ENCODE measurements at regions not wholly inside any gene's neighbourhood (a gene's known extent, or its start where the extent isn't known, plus 50 kb on each side); places are given as distances from the start of the nearest gene placed in this dataset.

DNA sequence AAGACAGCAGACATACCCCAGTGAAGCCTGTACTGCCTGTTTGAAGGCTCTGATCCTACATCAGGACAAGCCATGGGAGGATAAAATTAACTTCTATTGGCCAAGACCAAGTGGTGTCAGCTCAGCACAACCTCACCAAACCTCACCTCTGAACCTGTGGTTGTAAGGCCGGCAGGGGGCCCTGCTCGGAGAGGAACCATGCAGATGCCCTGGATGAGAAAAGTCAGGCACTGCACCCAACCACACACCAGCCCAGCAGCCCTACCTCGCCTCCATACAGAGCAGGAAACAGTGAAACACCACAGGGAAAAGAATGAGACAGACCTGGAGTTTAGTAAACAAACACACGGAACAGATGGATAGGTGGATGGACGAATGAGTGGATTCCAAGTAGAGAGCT, 70.0 kb upstream of the PAX7 start:
- H3K27ac ChIP-seq: no peak overlapping the region
- TF ChIP-seq ZFX (IDR thresholded peaks at IDR 0.05): no peak
- TF ChIP-seq, protein P1, sequence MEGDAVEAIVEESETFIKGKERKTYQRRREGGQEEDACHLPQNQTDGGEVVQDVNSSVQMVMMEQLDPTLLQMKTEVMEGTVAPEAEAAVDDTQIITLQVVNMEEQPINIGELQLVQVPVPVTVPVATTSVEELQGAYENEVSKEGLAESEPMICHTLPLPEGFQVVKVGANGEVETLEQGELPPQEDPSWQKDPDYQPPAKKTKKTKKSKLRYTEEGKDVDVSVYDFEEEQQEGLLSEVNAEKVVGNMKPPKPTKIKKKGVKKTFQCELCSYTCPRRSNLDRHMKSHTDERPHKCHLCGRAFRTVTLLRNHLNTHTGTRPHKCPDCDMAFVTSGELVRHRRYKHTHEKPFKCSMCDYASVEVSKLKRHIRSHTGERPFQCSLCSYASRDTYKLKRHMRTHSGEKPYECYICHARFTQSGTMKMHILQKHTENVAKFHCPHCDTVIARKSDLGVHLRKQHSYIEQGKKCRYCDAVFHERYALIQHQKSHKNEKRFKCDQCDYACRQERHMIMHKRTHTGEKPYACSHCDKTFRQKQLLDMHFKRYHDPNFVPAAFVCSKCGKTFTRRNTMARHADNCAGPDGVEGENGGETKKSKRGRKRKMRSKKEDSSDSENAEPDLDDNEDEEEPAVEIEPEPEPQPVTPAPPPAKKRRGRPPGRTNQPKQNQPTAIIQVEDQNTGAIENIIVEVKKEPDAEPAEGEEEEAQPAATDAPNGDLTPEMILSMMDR (conservative IDR thresholded peaks at IDR 0.05): no peak

DNA sequence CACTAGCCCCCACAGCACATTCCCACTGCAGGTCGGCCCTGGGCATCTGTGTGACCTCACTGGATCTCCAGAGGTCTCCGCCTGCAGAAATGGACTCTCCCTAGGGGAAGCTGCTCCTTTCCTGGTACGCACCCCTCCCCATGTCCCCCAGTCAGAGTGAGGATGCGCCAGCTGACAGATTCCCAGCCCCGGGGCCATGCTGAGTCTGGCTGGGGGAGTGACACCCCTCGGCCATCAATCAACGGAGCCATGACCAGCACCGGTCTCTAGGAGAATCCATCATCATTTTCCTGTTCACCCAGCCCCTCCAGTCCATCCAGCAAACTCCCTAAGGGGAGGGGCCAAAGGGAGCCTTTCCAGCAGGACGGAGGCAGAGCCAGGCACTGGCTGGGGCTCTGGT, 68.7 kb upstream of the PAX7 start:
- TF ChIP-seq, protein P1 (conservative IDR thresholded peaks at IDR 0.05): no peak
- no peak for TF ChIP-seq ZFX (IDR thresholded peaks at IDR 0.05)
- no peak overlapping the region for H3K27ac ChIP-seq

DNA sequence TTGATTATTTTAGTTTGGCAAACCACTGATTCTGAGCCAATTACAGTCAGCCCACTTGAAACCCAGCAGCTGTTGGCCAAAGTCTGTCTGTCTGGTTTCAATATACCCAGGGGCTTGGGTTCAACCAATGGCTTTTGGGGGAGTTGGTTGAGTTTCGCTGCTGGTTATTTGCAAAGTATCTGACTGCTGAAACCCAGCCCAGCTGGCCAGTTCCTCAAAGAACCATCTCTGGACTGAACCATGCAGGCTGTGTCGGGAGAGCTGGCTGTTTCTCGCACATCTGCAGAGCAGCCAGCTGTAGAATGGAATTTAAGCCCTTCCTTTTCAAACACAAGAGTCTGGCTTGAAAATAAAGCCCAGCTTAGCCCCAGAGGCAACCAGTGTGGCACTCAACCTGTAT, 66.0 kb upstream of the PAX7 start:
- no peak overlapping the region for H3K27ac ChIP-seq

DNA sequence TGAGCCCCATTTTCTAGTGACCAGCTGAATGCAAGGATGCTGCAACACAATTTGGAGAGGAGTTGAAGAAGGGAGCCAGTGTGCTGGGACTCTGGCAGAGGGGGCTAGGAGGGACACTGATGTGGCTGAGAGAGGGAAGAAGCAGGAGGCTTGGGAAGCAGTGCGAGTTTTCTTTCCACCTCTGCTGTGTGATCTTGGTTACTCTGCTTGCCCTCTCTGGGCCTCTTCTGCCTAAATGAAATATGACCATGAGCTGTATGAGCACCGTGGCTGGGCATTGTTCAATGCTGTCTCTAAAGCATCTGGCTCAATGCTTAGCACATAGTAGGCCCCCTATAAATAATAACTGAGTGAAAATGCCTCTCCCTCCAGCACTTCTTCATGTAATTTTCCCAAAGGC, 65.3 kb upstream of the PAX7 start:
- TF ChIP-seq, protein P1 (conservative IDR thresholded peaks at IDR 0.05): no peak
- no peak for TF ChIP-seq ZFX (IDR thresholded peaks at IDR 0.05)
- H3K27ac ChIP-seq: no peak overlapping the region

More for the DNA sequence above, 66.0 kb upstream of the PAX7 start:
- no peak for TF ChIP-seq ZFX (IDR thresholded peaks at IDR 0.05)
- TF ChIP-seq, protein P1 (conservative IDR thresholded peaks at IDR 0.05): no peak

DNA sequence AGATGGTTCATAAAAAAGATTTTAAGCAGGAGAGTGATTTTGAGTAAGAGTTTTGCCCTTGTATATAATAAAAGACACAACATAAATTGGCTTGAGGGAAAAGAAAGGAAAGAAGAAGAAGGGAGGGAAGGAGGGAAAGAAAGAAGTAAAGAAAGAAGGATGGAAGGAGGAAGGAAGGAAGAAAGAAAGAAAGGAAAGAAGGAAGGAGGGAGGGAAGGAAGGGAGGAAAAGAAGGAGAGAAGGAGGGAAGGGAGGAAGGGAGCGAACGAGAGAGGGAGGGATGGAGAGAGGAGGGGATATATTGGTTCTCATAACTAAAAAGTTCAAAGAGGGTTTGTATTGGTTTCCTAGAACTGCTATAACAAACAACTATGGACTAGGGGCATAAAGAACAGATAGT, 62.2 kb upstream of the PAX7 start:
- no peak overlapping the region for H3K27ac ChIP-seq
- TF ChIP-seq, protein P1 (conservative IDR thresholded peaks at IDR 0.05): no peak
- no peak for TF ChIP-seq ZFX (IDR thresholded peaks at IDR 0.05)

DNA sequence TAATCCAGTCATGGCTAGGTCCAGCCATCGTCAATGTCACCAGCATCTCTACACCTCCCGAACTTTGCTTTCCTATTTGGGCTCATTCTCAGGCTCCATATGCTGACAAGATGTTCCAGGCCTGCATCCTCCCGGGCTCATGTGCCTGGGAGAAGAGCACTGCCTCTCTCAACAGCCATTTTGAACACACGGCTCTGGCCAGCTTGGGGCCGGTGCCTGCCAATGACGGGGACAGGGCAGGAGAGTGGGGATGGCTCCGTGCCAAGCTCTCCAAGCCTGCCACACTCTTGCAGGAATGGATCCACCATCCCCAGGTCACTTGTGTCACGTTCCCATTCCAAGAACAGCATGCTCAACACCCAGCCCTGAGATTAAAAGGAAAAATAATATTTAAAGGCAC, 61.4 kb upstream of the PAX7 start:
- no peak for TF ChIP-seq ZFX (IDR thresholded peaks at IDR 0.05)
- TF ChIP-seq, protein P1 (conservative IDR thresholded peaks at IDR 0.05): no peak
- H3K27ac ChIP-seq: no peak overlapping the region

DNA sequence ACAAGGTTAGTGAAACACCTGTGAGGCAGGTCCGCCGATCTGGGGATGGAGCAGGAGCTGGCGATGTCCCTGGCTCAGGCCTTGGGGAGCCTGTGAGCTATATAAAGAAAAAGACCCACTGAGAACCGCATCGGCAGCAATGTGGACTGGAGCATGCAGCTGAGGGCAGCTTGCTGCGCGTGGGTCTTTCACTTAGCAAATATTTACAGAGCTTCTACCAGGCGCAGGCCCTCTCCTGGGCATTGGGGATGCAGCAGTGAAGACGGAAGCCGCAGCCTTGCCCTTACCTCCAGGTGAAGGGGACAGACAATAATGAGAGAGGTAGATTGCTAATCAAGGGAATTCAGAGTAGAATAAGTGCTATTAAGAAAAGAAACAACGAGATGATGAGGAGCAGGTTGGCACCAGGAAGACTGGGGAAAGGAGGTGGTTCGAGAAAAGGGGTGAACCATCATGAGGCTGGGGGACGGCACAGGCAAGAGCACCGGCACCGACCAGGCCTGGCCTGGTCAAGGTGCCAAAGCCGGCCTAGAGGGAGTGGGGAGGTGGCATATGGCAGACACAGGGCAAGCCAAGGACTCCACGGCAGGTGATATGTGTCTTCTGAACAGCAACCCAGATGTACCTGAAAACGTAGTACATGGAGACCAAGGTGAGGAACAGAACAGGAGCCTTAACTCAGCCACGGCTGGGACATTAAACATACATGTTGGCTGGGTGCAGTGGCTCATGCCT, 60.7 kb upstream of the PAX7 start:
- TF ChIP-seq, protein P1 (conservative IDR thresholded peaks at IDR 0.05): no peak
- no peak for TF ChIP-seq ZFX (IDR thresholded peaks at IDR 0.05)
- no peak overlapping the region for H3K27ac ChIP-seq
